Breast epithelium (tissue), 3 donors: ENCODE measurements at regions not wholly inside any gene's neighbourhood (a gene's known extent, or its start where the extent isn't known, plus 50 kb on each side); places are given as distances from the start of the nearest gene placed in this dataset.

ENCODE experiments used
- POLR2A ChIP-seq: fragments of 450-650 bp; IDR thresholded peaks from one replicate; pipeline ENCODE4 v1.6.1; 2016; ENCODE audit warnings: antibody characterized with exemption, mild to moderate bottlenecking, moderate library complexity
- POLR2AphosphoS5 ChIP-seq, 3 donors: sonication (generic); formaldehyde crosslinking; IDR thresholded peaks; one replicate each; pipeline ENCODE4 v1.6.1; 2017; ENCODE audit warnings: antibody characterized with exemption in 3 of 3
- TF ChIP-seq, protein P1 (sequence below), 3 donors: fragments of 450-650 bp; IDR thresholded peaks; one replicate each; pipeline ENCODE4 v1.5.1; 2016 to 2017; ENCODE audit warnings: antibody characterized with exemption in 3 of 3, mild to moderate bottlenecking in 3 of 3, moderate library complexity in 3 of 3

- TF ChIP-seq, protein P1, sequence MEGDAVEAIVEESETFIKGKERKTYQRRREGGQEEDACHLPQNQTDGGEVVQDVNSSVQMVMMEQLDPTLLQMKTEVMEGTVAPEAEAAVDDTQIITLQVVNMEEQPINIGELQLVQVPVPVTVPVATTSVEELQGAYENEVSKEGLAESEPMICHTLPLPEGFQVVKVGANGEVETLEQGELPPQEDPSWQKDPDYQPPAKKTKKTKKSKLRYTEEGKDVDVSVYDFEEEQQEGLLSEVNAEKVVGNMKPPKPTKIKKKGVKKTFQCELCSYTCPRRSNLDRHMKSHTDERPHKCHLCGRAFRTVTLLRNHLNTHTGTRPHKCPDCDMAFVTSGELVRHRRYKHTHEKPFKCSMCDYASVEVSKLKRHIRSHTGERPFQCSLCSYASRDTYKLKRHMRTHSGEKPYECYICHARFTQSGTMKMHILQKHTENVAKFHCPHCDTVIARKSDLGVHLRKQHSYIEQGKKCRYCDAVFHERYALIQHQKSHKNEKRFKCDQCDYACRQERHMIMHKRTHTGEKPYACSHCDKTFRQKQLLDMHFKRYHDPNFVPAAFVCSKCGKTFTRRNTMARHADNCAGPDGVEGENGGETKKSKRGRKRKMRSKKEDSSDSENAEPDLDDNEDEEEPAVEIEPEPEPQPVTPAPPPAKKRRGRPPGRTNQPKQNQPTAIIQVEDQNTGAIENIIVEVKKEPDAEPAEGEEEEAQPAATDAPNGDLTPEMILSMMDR (IDR thresholded peaks at IDR 0.05) = no peak
- TF ChIP-seq POLR2AphosphoS5 (IDR thresholded peaks at IDR 0.05) (no peak), POLR2A (no peak)
Observed at GRCh38 chr5:117752403-117752802, 1177.8 kb upstream of the SEMA6A start.
